Naive thymus-derived CD8-positive, alpha-beta T cell (primary cell): ENCODE measurements at regions not wholly inside any gene's neighbourhood (a gene's known extent, or its start where the extent isn't known, plus 50 kb on each side); places are given as distances from the start of the nearest gene placed in this dataset.

Experiments
- ATAC-seq, 2 donors: fragments of 150-1000 bp; cut with Tn5 transposase in 1 of 2; sonication (Bioruptor Pico), chemical (Tn5 transposase) in 1 of 2; 1 replicate in 1 of 2; 2 replicates in 1 of 2; pipeline ENCODE4 v1.10.0; 2021; ENCODE audit warnings: mild to moderate bottlenecking in 2 of 2, moderate library complexity in 2 of 2
- POLR2A ChIA-PET: fragments of 350-600 bp; sonication (Branson Sonifier 250); formaldehyde crosslinking; loops from one replicate; lab custom pipeline; 2021; ENCODE audit warnings: antibody characterized with exemption; lab: Charles Lee
- DNase-seq, 10 donors: peaks; one replicate each; pipeline versions ENCODE4 v3.0.0 to v3.0.0-alpha.2; 2020 to 2022
- H3K27ac Mint-ChIP-seq, 10 donors: one replicate each; pipeline ENCODE4 v1.8.0; 2020 to 2022; ENCODE audit warnings: mild to moderate bottlenecking in 10 of 10, mixed read lengths in 10 of 10, moderate library complexity in 4 of 10, inconsistent platforms in 1 of 10
- H3K27me3 Mint-ChIP-seq, 5 donors: one replicate each; pipeline ENCODE4 v1.8.0; 2021 to 2022; ENCODE audit warnings: mixed read lengths in 5 of 5
- H3K36me3 Mint-ChIP-seq, 3 donors: one replicate each; pipeline ENCODE4 v1.8.0; 2020 to 2022; ENCODE audit warnings: mixed read lengths in 3 of 3, mild to moderate bottlenecking in 2 of 3, inconsistent platforms in 1 of 3
- H3K4me1 Mint-ChIP-seq, 4 donors: one replicate each; pipeline ENCODE4 v1.8.0; 2021 to 2022; ENCODE audit warnings: mixed read lengths in 4 of 4
- H3K4me3 Mint-ChIP-seq, 10 donors: one replicate each; pipeline ENCODE4 v1.8.0; 2020 to 2022; ENCODE audit warnings: mild to moderate bottlenecking in 10 of 10, mixed read lengths in 10 of 10, moderate library complexity in 6 of 10, inconsistent platforms in 1 of 10
- H3K9me3 Mint-ChIP-seq, 9 donors: one replicate each; pipeline ENCODE4 v1.8.0; 2020 to 2022; ENCODE audit warnings: mixed read lengths in 9 of 9, mild to moderate bottlenecking in 3 of 9, inconsistent platforms in 1 of 9, moderate library complexity in 1 of 9

GRCh38 chr7:12056977-12057376 is 154.1 kb upstream of the TMEM106B start:
- Mint-ChIP-seq H3K36me3 (peaks cover 4 to 28% (median 12%) of the 10 kb centered on the region in 3 donors), H3K4me1 (no peaks in the 10 kb centered on the region), H3K27me3 (peaks cover 0 to 15% (median 8%) of the 10 kb centered on the region in 5 donors), H3K27ac (no peak overlapping the region), H3K4me3 (no peak overlapping the region), H3K9me3 (peaks cover 9 to 37% (median 24%) of the 10 kb centered on the region in 9 donors)
- no peak for ATAC-seq
- POLR2A ChIA-PET: no interaction called here
- no peak for DNase-seq

DNA sequence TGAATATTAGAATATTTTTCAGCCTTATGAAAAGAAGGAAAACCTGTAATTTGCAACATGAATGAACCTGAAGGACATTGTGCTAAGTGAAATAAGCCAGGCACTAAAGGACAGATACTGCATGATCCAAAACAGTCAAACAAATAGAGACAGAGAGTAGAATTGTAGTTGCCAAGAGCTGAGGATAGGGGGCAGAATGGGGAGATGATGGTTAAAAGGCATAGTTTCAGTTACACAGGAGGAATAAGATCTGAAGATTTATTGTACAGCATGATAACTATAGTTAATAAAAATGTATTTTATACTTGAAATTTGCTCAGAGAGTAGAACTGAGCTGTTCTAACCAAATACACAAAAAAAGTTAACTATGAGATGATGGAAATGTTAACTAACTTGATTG is 149.0 kb upstream of the TMEM106B start:
- no peak overlapping the region for H3K4me3 Mint-ChIP-seq
- peaks cover 0 to 2% (median 0%) of the 10 kb centered on the region in 4 donors for H3K4me1 Mint-ChIP-seq
- H3K36me3 Mint-ChIP-seq: peaks cover 2 to 6% (median 5%) of the 10 kb centered on the region in 3 donors
- POLR2A ChIA-PET: no interaction called here
- no peak overlapping the region for H3K27ac Mint-ChIP-seq
- peaks cover 0 to 12% (median 6%) of the 10 kb centered on the region in 5 donors for H3K27me3 Mint-ChIP-seq
- DNase-seq (no peak), ATAC-seq (no peak)
- peaks cover 5 to 14% (median 9%) of the 10 kb centered on the region in 9 donors for H3K9me3 Mint-ChIP-seq

GRCh38 chr7:12064586-12065127 is 146.4 kb upstream of the TMEM106B start:
- Mint-ChIP-seq H3K27me3 (no peaks in the 10 kb centered on the region), H3K9me3 (no peaks in the 10 kb centered on the region), H3K36me3 (no peaks in the 10 kb centered on the region), H3K4me1 (peaks cover 0 to 5% (median 2%) of the 10 kb centered on the region in 4 donors), H3K27ac (no peak overlapping the region), H3K4me3 (no peak overlapping the region)
- DNase-seq (no peak), ATAC-seq (no peak)
- POLR2A ChIA-PET: interaction anchor here (0.7 kb wide), 1 partner anchor 1464 kb away, joined by 3 read pairs; no protein-coding TSS in a partner anchor

- Mint-ChIP-seq H3K4me1 (peaks cover 0 to 5% (median 2%) of the 10 kb centered on the region in 4 donors), H3K4me3 (no peak overlapping the region), H3K27me3 (no peaks in the 10 kb centered on the region), H3K27ac (no peak overlapping the region), H3K36me3 (no peaks in the 10 kb centered on the region), H3K9me3 (no peaks in the 10 kb centered on the region)
- no peak for DNase-seq
- POLR2A ChIA-PET: no interaction called here
- ATAC-seq: no peak
These were observed 145.1 kb upstream of the TMEM106B start for GRCh38 chr7:12066004-12066403.

DNA sequence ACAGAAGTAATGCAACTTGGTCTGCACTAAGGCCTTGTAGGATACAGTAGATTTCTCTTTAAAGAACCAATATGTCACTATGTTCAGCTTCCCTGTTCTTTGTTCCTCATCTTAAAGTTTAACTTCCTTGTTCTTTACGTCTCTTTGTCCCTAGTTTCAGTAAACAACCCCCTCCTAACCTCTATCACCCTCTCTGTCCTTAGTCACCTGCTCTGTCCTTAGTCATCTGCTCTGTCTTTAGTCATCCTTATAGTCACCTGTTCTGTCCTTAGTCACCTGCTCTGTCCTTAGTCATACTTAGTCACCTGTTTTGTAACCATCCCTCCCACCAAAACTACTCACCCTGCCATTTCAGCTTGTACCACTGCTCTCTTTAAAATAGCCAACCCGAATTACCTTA is 144.6 kb upstream of the TMEM106B start:
- DNase-seq (no peak), ATAC-seq (no peak)
- Mint-ChIP-seq H3K4me3 (no peak overlapping the region), H3K4me1 (peaks cover 0 to 5% (median 2%) of the 10 kb centered on the region in 4 donors), H3K27ac (peak overlapping the region in 1 of 10 donors; percentile 33), H3K9me3 (no peaks in the 10 kb centered on the region), H3K36me3 (no peaks in the 10 kb centered on the region), H3K27me3 (no peaks in the 10 kb centered on the region)
- POLR2A ChIA-PET: no interaction called here

GRCh38 chr7:12067156-12067831 is 143.8 kb upstream of the TMEM106B start:
- Mint-ChIP-seq H3K4me1 (peaks cover 0 to 5% (median 2%) of the 10 kb centered on the region in 4 donors), H3K36me3 (no peaks in the 10 kb centered on the region), H3K4me3 (no peak overlapping the region), H3K27ac (peak overlapping the region in 1 of 10 donors; percentile 47), H3K9me3 (no peaks in the 10 kb centered on the region), H3K27me3 (no peaks in the 10 kb centered on the region)
- peak; percentile 74 to 86 for ATAC-seq
- peak; percentile 30 to 82 (median 56) for DNase-seq
- POLR2A ChIA-PET: no interaction called here

DNA sequence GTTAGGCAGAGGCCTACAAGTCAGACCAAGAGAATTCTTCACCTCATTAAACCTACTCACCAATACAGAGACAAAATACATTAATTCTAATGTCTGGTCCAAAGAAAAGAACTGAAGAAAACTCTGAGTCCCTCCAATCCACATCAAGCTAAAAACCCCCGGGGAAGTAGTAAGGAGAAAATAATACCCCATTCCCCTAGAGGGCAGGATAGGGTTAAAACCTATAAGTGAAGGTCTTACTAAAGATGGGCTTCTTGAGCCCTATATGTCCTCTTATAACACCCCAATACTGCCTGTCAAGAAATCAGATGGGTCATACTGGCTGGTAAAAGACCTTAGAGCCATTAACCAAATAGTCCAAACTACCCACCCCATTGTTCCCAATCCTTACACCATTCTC is 141.3 kb upstream of the TMEM106B start:
- Mint-ChIP-seq H3K27ac (no peak overlapping the region), H3K27me3 (no peaks in the 10 kb centered on the region), H3K4me3 (no peak overlapping the region), H3K36me3 (peaks cover 0 to 6% (median 0%) of the 10 kb centered on the region in 3 donors), H3K9me3 (peaks cover 0 to 12% (median 4%) of the 10 kb centered on the region in 9 donors), H3K4me1 (peaks cover 0 to 5% (median 2%) of the 10 kb centered on the region in 4 donors)
- ATAC-seq (no peak), DNase-seq (no peak)
- POLR2A ChIA-PET: no interaction called here

DNA sequence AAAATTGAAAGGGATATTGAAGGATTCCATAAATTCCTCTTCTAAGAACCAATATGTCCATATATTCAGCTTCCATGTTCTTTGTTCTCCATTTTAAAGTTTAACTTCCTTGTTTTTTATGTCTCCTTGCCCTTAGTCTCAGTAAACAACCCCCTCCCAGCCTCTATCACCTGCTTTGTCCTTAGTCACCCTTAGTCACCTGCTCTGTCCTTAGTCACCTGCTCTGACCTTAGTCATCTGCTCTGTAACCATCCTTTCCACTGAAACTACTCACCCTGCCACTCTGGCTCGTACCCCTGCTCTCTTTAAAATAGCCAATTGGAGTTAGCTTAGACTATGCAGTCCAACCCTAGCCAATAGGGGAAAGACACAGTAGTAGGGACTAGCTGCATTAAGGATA is 136.2 kb upstream of the TMEM106B start:
- ATAC-seq: no peak
- H3K4me1 Mint-ChIP-seq: no peaks in the 10 kb centered on the region
- no peak for DNase-seq
- H3K9me3 Mint-ChIP-seq: peaks cover 11 to 34% (median 21%) of the 10 kb centered on the region in 9 donors
- H3K27me3 Mint-ChIP-seq: peaks cover 0 to 2% (median 0%) of the 10 kb centered on the region in 5 donors
- H3K4me3 Mint-ChIP-seq: no peak overlapping the region
- H3K36me3 Mint-ChIP-seq: peaks cover 0 to 26% (median 13%) of the 10 kb centered on the region in 3 donors
- POLR2A ChIA-PET: no interaction called here
- H3K27ac Mint-ChIP-seq: no peak overlapping the region

DNA sequence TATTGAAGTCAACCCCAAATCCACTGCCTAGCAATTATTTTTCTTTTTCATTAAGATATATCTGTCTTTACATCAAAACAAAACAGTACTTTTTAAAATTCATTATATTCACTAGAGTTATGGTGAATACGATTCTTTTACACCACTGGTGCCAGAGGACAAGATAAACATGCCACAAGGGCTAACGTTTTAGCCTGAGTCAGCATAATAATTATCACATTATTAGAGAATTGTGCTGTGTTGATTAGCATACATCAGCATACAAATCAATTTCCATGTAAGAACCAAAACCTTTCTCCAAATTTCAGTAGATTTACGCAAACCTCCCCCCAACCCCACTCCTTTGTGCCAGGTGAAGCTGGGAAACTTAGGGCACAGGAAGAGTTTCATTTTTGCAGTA is 131.1 kb upstream of the TMEM106B start:
- ATAC-seq: no peak

DNA sequence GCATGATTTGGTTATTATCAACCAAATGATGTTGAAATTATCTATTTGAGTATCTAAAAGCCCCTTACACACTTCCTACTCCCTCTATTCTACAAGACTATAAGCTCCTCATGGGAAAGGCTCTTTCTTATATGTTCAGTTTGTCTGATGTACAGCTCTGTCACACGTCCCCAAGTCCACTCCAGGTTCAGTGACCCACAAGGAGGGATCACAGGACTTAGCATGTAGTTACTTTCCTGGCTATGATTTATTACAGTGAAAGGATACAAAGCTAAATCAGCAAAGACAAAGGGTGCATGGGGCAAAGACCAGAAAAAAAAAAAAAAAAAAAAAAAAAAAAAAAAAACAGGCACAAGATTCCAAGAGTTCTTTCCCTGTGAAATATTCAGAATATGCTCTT is 125.6 kb upstream of the TMEM106B start:
- POLR2A ChIA-PET: interaction anchor here (0.7 kb wide), 1 partner anchor 23 kb away, joined by 8 read pairs; no protein-coding TSS in a partner anchor
- H3K27ac Mint-ChIP-seq: no peak overlapping the region
- no peak overlapping the region for H3K4me3 Mint-ChIP-seq
- H3K9me3 Mint-ChIP-seq: peaks cover 3 to 17% (median 7%) of the 10 kb centered on the region in 9 donors
- H3K4me1 Mint-ChIP-seq: peaks cover 0 to 3% (median 0%) of the 10 kb centered on the region in 4 donors
- H3K36me3 Mint-ChIP-seq: peaks cover 0 to 10% (median 7%) of the 10 kb centered on the region in 3 donors
- H3K27me3 Mint-ChIP-seq: peaks cover 0 to 3% (median 0%) of the 10 kb centered on the region in 5 donors
- DNase-seq (no peak), ATAC-seq (no peak)

More for the DNA sequence above, 131.1 kb upstream of the TMEM106B start:
- POLR2A ChIA-PET: no interaction called here
- H3K36me3 Mint-ChIP-seq: peaks cover 0 to 17% (median 12%) of the 10 kb centered on the region in 3 donors
- peaks cover 8 to 19% (median 14%) of the 10 kb centered on the region in 9 donors for H3K9me3 Mint-ChIP-seq
- no peak for DNase-seq
- H3K4me3 Mint-ChIP-seq: no peak overlapping the region
- no peaks in the 10 kb centered on the region for H3K4me1 Mint-ChIP-seq
- H3K27ac Mint-ChIP-seq: no peak overlapping the region
- peaks cover 0 to 5% (median 0%) of the 10 kb centered on the region in 5 donors for H3K27me3 Mint-ChIP-seq

GRCh38 chr7:12089951-12090756 is 120.9 kb upstream of the TMEM106B start:
- DNase-seq: no peak
- peaks cover 3 to 17% (median 7%) of the 10 kb centered on the region in 9 donors for H3K9me3 Mint-ChIP-seq
- H3K27ac Mint-ChIP-seq: peak overlapping the region in 2 of 10 donors; percentile 20 to 44
- H3K36me3 Mint-ChIP-seq: peaks cover 0 to 10% (median 7%) of the 10 kb centered on the region in 3 donors
- peaks cover 0 to 3% (median 0%) of the 10 kb centered on the region in 4 donors for H3K4me1 Mint-ChIP-seq
- no peak for ATAC-seq
- POLR2A ChIA-PET: no interaction called here
- no peak overlapping the region for H3K4me3 Mint-ChIP-seq
- peaks cover 0 to 3% (median 0%) of the 10 kb centered on the region in 5 donors for H3K27me3 Mint-ChIP-seq

GRCh38 chr7:12090757-12091221 is 120.3 kb upstream of the TMEM106B start:
- POLR2A ChIA-PET: no interaction called here
- Mint-ChIP-seq H3K27ac (no peak overlapping the region), H3K4me3 (no peak overlapping the region), H3K27me3 (peaks cover 0 to 3% (median 0%) of the 10 kb centered on the region in 5 donors), H3K4me1 (peaks cover 0 to 3% (median 0%) of the 10 kb centered on the region in 4 donors), H3K36me3 (peaks cover 0 to 10% (median 7%) of the 10 kb centered on the region in 3 donors), H3K9me3 (peaks cover 3 to 17% (median 7%) of the 10 kb centered on the region in 9 donors)
- ATAC-seq (no peak), DNase-seq (no peak)
